K562 (cell line): ENCODE measurements at regions not wholly inside any gene's neighbourhood (a gene's known extent, or its start where the extent isn't known, plus 50 kb on each side); places are given as distances from the start of the nearest gene placed in this dataset.

Experiments used
- ATAC-seq: fragments of 200-7000 bp; cut with Tn5 transposase; 3 replicates; pipeline ENCODE4 v1.9.1; 2020; ENCODE audit warnings: moderate library complexity
- BruUV-seq: library from RNA; stranded (reverse); fragments of 400-500 nt; replicated peaks from 2 replicates; lab custom pipeline; 2021; lab: Mats Ljungman, UMichigan
- CTCF ChIA-PET: fragments of 300-600 bp; formaldehyde crosslinking; extraction: SDS; loops from one replicate; lab custom pipeline; 2021; ENCODE audit warnings: low intra/inter-chr PET ratio; lab: Yijun Ruan, JAX
- POLR2A ChIA-PET: fragments of 300-600, 350-650 bp; sonication (Branson Sonifier 250); formaldehyde crosslinking; extraction: SDS; loops from one replicate; lab custom pipeline; 2021; ENCODE audit warnings: antibody characterized with exemption, inconsistent platforms; lab: Yijun Ruan, JAX
- DNase-seq, 4 experiments: peaks; one replicate each; pipeline versions ENCODE4 v3.0.0 to v3.0.0-alpha.2; 2011 to 2018; ENCODE audit warnings: low spot score in 3 of 4, mixed read lengths in 3 of 4; ENCODE audit errors: extremely low read depth in 1 of 4
- FAIRE-seq: peaks from 2 replicates; lab custom pipeline; 2011; peaks lifted over from hg19 to GRCh38; lab: Jason Lieb, UNC
- H2AFZ ChIP-seq: 2 replicates; pipeline ENCODE4 v1.6.0; 2011; ENCODE audit warnings: low read depth, low read length, control low read depth, inconsistent platforms
- H3K27ac ChIP-seq: fragments of 200-600 bp; 3 replicates; pipeline ENCODE4 v1.8.0; 2011; ENCODE audit warnings: low read depth, mild to moderate bottlenecking, control low read depth, inconsistent platforms, low read length, moderate library complexity, mixed read lengths; ENCODE audit errors: extremely low read depth
- H3K27me3 ChIP-seq, 2 experiments: fragments of 300-600 bp in 1 of 2; 2 replicates in 1 of 2; 3 replicates in 1 of 2; pipeline versions ENCODE4 v1.6.0 to v1.8.0; 2011; ENCODE audit warnings: inconsistent platforms in 2 of 2, low read length in 2 of 2, mild to moderate bottlenecking in 1 of 2, mixed read lengths in 1 of 2, moderate library complexity in 1 of 2; ENCODE audit not compliant: control insufficient read depth in 2 of 2, insufficient read depth in 2 of 2
- H3K36me3 ChIP-seq: fragments of 300-600 bp; 3 replicates; pipeline ENCODE4 v1.8.0; 2011; ENCODE audit warnings: mild to moderate bottlenecking, low read length, inconsistent platforms; ENCODE audit not compliant: control insufficient read depth, insufficient read depth
- H3K4me1 ChIP-seq, 2 experiments: fragments of 200-600 bp in 1 of 2; replicated peaks in 1 of 2; 2 replicates in 1 of 2; 3 replicates in 1 of 2; pipeline versions ENCODE4 v1.5.1 to v1.8.0; 2011; ENCODE audit warnings: inconsistent platforms in 2 of 2, low read length in 2 of 2, mild to moderate bottlenecking in 1 of 2, mixed read lengths in 1 of 2, moderate library complexity in 1 of 2; ENCODE audit not compliant: control insufficient read depth in 2 of 2, insufficient read depth in 2 of 2
- H3K4me2 ChIP-seq: 2 replicates; pipeline ENCODE4 v1.6.1; 2011; ENCODE audit warnings: low read length, control low read depth, inconsistent platforms, mixed read lengths; ENCODE audit not compliant: insufficient read depth
- H3K4me3 ChIP-seq: fragments of 200-600 bp; sonication (generic), shearing (Covaris generic); 2 replicates; pipeline ENCODE4 v1.5.1; 2016; ENCODE audit warnings: control low read depth, inconsistent platforms
- H3K79me2 ChIP-seq: fragments of 200-600 bp; 3 replicates; pipeline ENCODE4 v1.8.0; 2011; ENCODE audit warnings: low read length, inconsistent platforms; ENCODE audit not compliant: control insufficient read depth, insufficient read depth
- H3K9ac ChIP-seq, 2 experiments: 2 replicates each; pipeline versions ENCODE4 v1.6.0 to v1.6.1; 2011; ENCODE audit warnings: low read depth in 2 of 2, low read length in 2 of 2, control low read depth in 1 of 2, inconsistent platforms in 1 of 2, mild to moderate bottlenecking in 1 of 2, mixed read lengths in 1 of 2; ENCODE audit not compliant: insufficient read depth in 1 of 2
- H3K9me1 ChIP-seq: one replicate; pipeline ENCODE4 v1.6.0; 2011; ENCODE audit warnings: inconsistent platforms, mild to moderate bottlenecking, low read length, moderate library complexity; ENCODE audit not compliant: control insufficient read depth, insufficient read depth
- H3K9me3 ChIP-seq: replicated peaks from 2 replicates; pipeline ENCODE4 v1.5.1; 2011; ENCODE audit warnings: low read depth, low read length, inconsistent platforms; ENCODE audit not compliant: control insufficient read depth, insufficient read depth
- H4K20me1 ChIP-seq: replicated peaks from 2 replicates; pipeline ENCODE4 v1.6.1; 2011; ENCODE audit warnings: low read length, inconsistent platforms, mixed read lengths; ENCODE audit not compliant: control insufficient read depth, insufficient read depth
- BCOR ChIP-seq: fragments of 450-650 bp; IDR thresholded peaks from 2 replicates; pipeline ENCODE4 v1.6.1; 2016
- ESRRA ChIP-seq: fragments of 450-650 bp; IDR thresholded peaks from 2 replicates; pipeline ENCODE4 v1.6.1; 2014; ENCODE audit warnings: low read depth, mild to moderate bottlenecking, moderate library complexity, borderline replicate concordance
- EWSR1 ChIP-seq: fragments of 450-650 bp; IDR thresholded peaks from 2 replicates; pipeline ENCODE4 v1.6.1; 2018; ENCODE audit warnings: borderline replicate concordance, mild to moderate bottlenecking, low read depth, moderate library complexity; ENCODE audit not compliant: partially characterized antibody
- HDGF ChIP-seq: fragments of 450-650 bp; IDR thresholded peaks from 2 replicates; pipeline ENCODE4 v1.6.1; 2016
- HNRNPUL1 ChIP-seq: fragments of 200-400 bp; formaldehyde crosslinking; IDR thresholded peaks from 2 replicates; pipeline ENCODE4 v1.6.1; 2017; ENCODE audit warnings: low read length
- LARP7 ChIP-seq: fragments of 450-650 bp; IDR thresholded peaks from 2 replicates; pipeline ENCODE4 v1.6.1; 2016
- MED1 ChIP-seq: sonication (generic); formaldehyde crosslinking; IDR thresholded peaks from 2 replicates; pipeline ENCODE4 v1.8.1; 2023; ENCODE audit warnings: missing genetic modification reagents, borderline replicate concordance
- TAF1 ChIP-seq: IDR thresholded peaks from 2 replicates; pipeline ENCODE4 v1.6.1; 2011; ENCODE audit warnings: mild to moderate bottlenecking, low read length, moderate library complexity; ENCODE audit not compliant: insufficient read depth, control insufficient read depth, severe bottlenecking; ENCODE audit errors: extremely low read depth
- ZNF551 ChIP-seq: fragments of 250-450 bp; sonication (Bioruptor Pico); IDR thresholded peaks from 2 replicates; pipeline ENCODE4 v1.5.0; 2021; ENCODE audit warnings: mild to moderate bottlenecking, moderate library complexity
- ZNF57 ChIP-seq: fragments of 450-650 bp; formaldehyde crosslinking; IDR thresholded peaks from 2 replicates; pipeline ENCODE4 v1.4.0; 2020; ENCODE audit warnings: mild to moderate bottlenecking, moderate library complexity
- ZSCAN32 ChIP-seq: fragments of 450-650 bp; formaldehyde crosslinking; IDR thresholded peaks from 2 replicates; pipeline ENCODE4 v1.4.0; 2020; ENCODE audit warnings: mild to moderate bottlenecking, moderate library complexity
- WGBS: fragments of 100-300 bp; shearing (Covaris generic); methylation state at CpG from one replicate; pipeline ENCODE4 v1.1.6; 2016; ENCODE audit warnings: low coverage, mixed read lengths; ENCODE audit not compliant: insufficient coverage; ENCODE audit errors: missing lambda C conversion rate; 5-methylcytosine and 5-hydroxymethylcytosine counted together
- in situ Hi-C: fragments of 300-500 bp; cut with MboI; formaldehyde crosslinking; loops from 4 replicates; pipeline ENCODE4 v1.15.0; 2018; ENCODE audit warnings: inconsistent platforms, mixed read lengths
- intact Hi-C: fragments of 100-400 bp; cut with micrococcal nuclease; formaldehyde crosslinking; loops from 2 replicates; pipeline ENCODE4 v1.14.2; 2022
- TF ChIP-seq, protein P1 (sequence below): fragments of 450-650 bp; IDR thresholded peaks from 2 replicates; pipeline ENCODE4 v1.6.1; 2017; ENCODE audit warnings: antibody characterized with exemption
- TF ChIP-seq, protein P2 (sequence below): sonication (generic); formaldehyde crosslinking; IDR thresholded peaks from 2 replicates; pipeline ENCODE4 v1.8.1; 2023; ENCODE audit warnings: mild to moderate bottlenecking, missing genetic modification reagents

DNA sequence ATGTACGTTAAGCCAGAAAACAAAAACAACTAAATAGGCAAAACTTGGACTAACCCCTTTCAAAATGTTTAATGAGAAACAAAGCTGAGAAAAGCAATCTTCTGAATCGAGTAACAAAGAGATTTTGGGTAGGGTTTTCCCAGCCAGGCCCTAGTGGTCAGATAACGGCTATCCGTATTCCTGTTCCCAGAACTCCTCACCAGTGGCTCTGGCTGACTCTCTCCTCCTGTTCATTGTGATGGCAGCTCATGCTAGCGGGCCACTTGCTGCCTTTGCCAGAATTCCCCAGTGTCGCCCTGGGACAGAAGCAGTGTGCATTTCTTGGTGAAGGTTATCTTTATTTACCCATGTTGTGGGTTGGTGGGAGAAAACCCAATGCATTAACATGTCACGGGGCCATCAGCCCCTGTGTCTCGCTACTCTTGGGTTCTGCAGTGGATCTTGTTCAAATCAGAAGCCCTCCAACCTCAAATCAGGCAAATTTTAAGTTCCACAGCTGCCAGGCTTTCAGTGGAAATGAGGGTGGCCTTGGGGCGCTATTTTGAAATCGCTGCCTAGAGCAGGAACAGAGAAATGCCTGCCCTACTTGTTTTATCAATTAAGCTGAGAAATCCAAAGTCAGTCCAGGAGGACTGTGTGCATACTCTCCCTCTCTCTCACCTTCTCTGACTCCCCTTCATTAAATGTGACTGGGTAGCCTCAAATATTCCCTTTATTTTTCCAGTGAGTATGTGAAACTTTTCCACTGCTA lies 164.5 kb upstream of the NPVF start:
- Histone ChIP-seq H4K20me1 (no peaks in the 10 kb centered on the region; the same call in 1 of the 2 replicates), H3K79me2 (no peaks in the 10 kb centered on the region), H3K4me1 (no peaks in the 10 kb centered on the region), H3K27me3 (peaks cover 6 to 7% of the 10 kb centered on the region in 2 experiments; a peak in 3 of 5 replicates), H3K4me3 (no peak overlapping the region), H3K9me3 (no peaks in the 10 kb centered on the region), H2AFZ (no peak overlapping the region), H3K9me1 (no peaks in the 10 kb centered on the region), H3K4me2 (no peak overlapping the region), H3K27ac (no peak overlapping the region), H3K36me3 (no peaks in the 10 kb centered on the region), H3K9ac (no peak overlapping the region)
- DNase-seq (no peak), FAIRE-seq (peak; percentile 44), ATAC-seq (no peak; the same call in 2 of the 3 replicates)
- no peak for TF ChIP-seq MED1 (CRISPR knock-in tag)
- TF ChIP-seq ZNF57 = no peak
- no peak for TF ChIP-seq ZSCAN32 (CRISPR knock-in tag)
- no peak for TF ChIP-seq TAF1
- no peak for TF ChIP-seq HDGF
- no peak for TF ChIP-seq LARP7
- TF ChIP-seq, protein P1, sequence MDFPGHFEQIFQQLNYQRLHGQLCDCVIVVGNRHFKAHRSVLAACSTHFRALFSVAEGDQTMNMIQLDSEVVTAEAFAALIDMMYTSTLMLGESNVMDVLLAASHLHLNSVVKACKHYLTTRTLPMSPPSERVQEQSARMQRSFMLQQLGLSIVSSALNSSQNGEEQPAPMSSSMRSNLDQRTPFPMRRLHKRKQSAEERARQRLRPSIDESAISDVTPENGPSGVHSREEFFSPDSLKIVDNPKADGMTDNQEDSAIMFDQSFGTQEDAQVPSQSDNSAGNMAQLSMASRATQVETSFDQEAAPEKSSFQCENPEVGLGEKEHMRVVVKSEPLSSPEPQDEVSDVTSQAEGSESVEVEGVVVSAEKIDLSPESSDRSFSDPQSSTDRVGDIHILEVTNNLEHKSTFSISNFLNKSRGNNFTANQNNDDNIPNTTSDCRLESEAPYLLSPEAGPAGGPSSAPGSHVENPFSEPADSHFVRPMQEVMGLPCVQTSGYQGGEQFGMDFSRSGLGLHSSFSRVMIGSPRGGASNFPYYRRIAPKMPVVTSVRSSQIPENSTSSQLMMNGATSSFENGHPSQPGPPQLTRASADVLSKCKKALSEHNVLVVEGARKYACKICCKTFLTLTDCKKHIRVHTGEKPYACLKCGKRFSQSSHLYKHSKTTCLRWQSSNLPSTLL = no peak
- no peak for TF ChIP-seq ZNF551 (CRISPR knock-in tag)
- TF ChIP-seq BCOR = no peak
- TF ChIP-seq EWSR1 = no peak
- no peak for TF ChIP-seq ESRRA
- no peak for TF ChIP-seq HNRNPUL1
- TF ChIP-seq, protein P2, sequence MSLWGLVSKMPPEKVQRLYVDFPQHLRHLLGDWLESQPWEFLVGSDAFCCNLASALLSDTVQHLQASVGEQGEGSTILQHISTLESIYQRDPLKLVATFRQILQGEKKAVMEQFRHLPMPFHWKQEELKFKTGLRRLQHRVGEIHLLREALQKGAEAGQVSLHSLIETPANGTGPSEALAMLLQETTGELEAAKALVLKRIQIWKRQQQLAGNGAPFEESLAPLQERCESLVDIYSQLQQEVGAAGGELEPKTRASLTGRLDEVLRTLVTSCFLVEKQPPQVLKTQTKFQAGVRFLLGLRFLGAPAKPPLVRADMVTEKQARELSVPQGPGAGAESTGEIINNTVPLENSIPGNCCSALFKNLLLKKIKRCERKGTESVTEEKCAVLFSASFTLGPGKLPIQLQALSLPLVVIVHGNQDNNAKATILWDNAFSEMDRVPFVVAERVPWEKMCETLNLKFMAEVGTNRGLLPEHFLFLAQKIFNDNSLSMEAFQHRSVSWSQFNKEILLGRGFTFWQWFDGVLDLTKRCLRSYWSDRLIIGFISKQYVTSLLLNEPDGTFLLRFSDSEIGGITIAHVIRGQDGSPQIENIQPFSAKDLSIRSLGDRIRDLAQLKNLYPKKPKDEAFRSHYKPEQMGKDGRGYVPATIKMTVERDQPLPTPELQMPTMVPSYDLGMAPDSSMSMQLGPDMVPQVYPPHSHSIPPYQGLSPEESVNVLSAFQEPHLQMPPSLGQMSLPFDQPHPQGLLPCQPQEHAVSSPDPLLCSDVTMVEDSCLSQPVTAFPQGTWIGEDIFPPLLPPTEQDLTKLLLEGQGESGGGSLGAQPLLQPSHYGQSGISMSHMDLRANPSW (CRISPR knock-in tag) = no peak
- POLR2A ChIA-PET = interaction anchor here (0.9 to 1.4 kb wide), 2 partner anchors 37 to 170 kb away, joined by 4 read pairs; no protein-coding TSS in a partner anchor
- intact Hi-C loops (loop anchor here (1.0 kb wide), 1 partner anchor 462 kb away; no protein-coding TSS in a partner anchor), in situ Hi-C loops (loop anchor here (25.0 kb wide), 1 partner anchor 445 kb away; no protein-coding TSS in a partner anchor)
- no TSS peak for BruUV-seq
- 0% methylated on average over 10 of the region's 10 CpGs for WGBS
- CTCF ChIA-PET = interaction anchor here (1.1 to 9.8 kb wide), 4 partner anchors 133 to 462 kb away, joined by 4 to 185 read pairs (median 8); no protein-coding TSS in a partner anchor
